B cell (primary cell): ENCODE measurements at regions not wholly inside any gene's neighbourhood (a gene's known extent, or its start where the extent isn't known, plus 50 kb on each side); places are given as distances from the start of the nearest gene placed in this dataset.
"Not testable (repeated sequence)": the region's sequence is repeated elsewhere in the genome, so short reads cannot be mapped to it uniquely, and the experiment has no call there.

Source experiments
- ATAC-seq: fragments of 200-7000 bp; cut with Tn5 transposase; one replicate; pipeline ENCODE4 v1.10.0; 2021; ENCODE audit warnings: low read depth, mild to moderate bottlenecking, moderate number of reproducible peaks, moderate library complexity
- CTCF ChIA-PET: fragments of 350-600 bp; sonication (Branson Sonifier 250); formaldehyde crosslinking; loops from one replicate; lab custom pipeline; 2021; ENCODE audit warnings: antibody characterized with exemption, inconsistent platforms; lab: Charles Lee
- POLR2A ChIA-PET: fragments of 350-600 bp; sonication (Branson Sonifier 250); formaldehyde crosslinking; loops from one replicate; lab custom pipeline; 2021; ENCODE audit warnings: antibody characterized with exemption; lab: Charles Lee
- DNase-seq: peaks from one replicate; pipeline ENCODE4 v3.0.0; 2013
- H2AFZ ChIP-seq: 2 replicates; pipeline ENCODE4 v1.6.1; 2012; ENCODE audit warnings: mild to moderate bottlenecking, low read depth, low read length; ENCODE audit not compliant: insufficient read depth, poor library complexity, severe bottlenecking
- H3K27ac ChIP-seq, 2 donors: 1 replicate in 1 of 2; 2 replicates in 1 of 2; pipeline ENCODE4 v1.5.1; 2012 to 2013; ENCODE audit warnings: low read length in 2 of 2, mild to moderate bottlenecking in 2 of 2, moderate library complexity in 1 of 2
- H3K27me3 ChIP-seq, 4 experiments: fragments of 200-600 bp in 1 of 4; sonication (generic) in 1 of 4; replicated peaks in 1 of 4; 1 replicate in 2 of 4; 2 replicates in 2 of 4; pipeline versions ENCODE4 v1.6.1 to v1.7.0; 2013 to 2016; ENCODE audit warnings: low read length in 3 of 4, mild to moderate bottlenecking in 2 of 4, mixed read lengths in 1 of 4, moderate library complexity in 1 of 4; ENCODE audit not compliant: insufficient read depth in 4 of 4, control insufficient read depth in 3 of 4; ENCODE audit errors: control extremely low read depth in 1 of 4
- H3K36me3 ChIP-seq, 2 experiments: replicated peaks in 1 of 2; 1 replicate in 1 of 2; 2 replicates in 1 of 2; pipeline versions ENCODE4 v1.6.1 to v1.7.1; 2013; ENCODE audit warnings: low read length in 1 of 2; ENCODE audit not compliant: insufficient read depth in 2 of 2, control insufficient read depth in 1 of 2; ENCODE audit errors: control extremely low read depth in 1 of 2, extremely low read depth in 1 of 2
- H3K4me1 ChIP-seq, 2 donors: fragments of 200-600 bp in 1 of 2; sonication (generic) in 1 of 2; 1 replicate in 1 of 2; 2 replicates in 1 of 2; pipeline versions ENCODE4 v1.5.1 to v1.6.1; 2013 to 2017; ENCODE audit warnings: low read length in 2 of 2; ENCODE audit not compliant: control insufficient read depth in 2 of 2, insufficient read depth in 2 of 2
- H3K4me2 ChIP-seq: replicated peaks from 2 replicates; pipeline ENCODE3; 2012; ENCODE audit warnings: mild to moderate bottlenecking, low read depth, low read length; ENCODE audit not compliant: poor library complexity, severe bottlenecking
- H3K4me3 ChIP-seq, 5 experiments: fragments of 200-600 bp in 1 of 5; sonication (generic) in 1 of 5; 1 replicate in 3 of 5; 2 replicates in 2 of 5; pipeline versions ENCODE4 v1.5.1 to v1.7.0; 2011 to 2016; ENCODE audit warnings: low read length in 4 of 5, mild to moderate bottlenecking in 4 of 5, low read depth in 2 of 5, control low read depth in 1 of 5, moderate library complexity in 1 of 5; ENCODE audit not compliant: insufficient read depth in 1 of 5; ENCODE audit errors: control extremely low read depth in 1 of 5, extremely low read depth in 1 of 5
- H3K79me2 ChIP-seq: fragments of 200-600 bp; sonication (generic); one replicate; pipeline ENCODE4 v1.6.0; 2016; ENCODE audit warnings: low read length; ENCODE audit not compliant: control insufficient read depth, insufficient read depth
- H3K9ac ChIP-seq: fragments of 200-600 bp; sonication (generic); 2 replicates; pipeline ENCODE4 v1.6.1; 2017; ENCODE audit warnings: mild to moderate bottlenecking, low read length, moderate library complexity
- H3K9me3 ChIP-seq, 3 donors: one replicate each; pipeline versions ENCODE4 v1.6.1 to v1.7.1; 2013; ENCODE audit warnings: low read length in 2 of 3; ENCODE audit not compliant: control insufficient read depth in 2 of 3, insufficient read depth in 1 of 3; ENCODE audit errors: control extremely low read depth in 1 of 3
- H4K20me1 ChIP-seq: 2 replicates; pipeline ENCODE4 v1.6.0; 2012; ENCODE audit warnings: mild to moderate bottlenecking, low read length; ENCODE audit not compliant: insufficient read depth, control insufficient read depth, poor library complexity, severe bottlenecking
- H3K27ac Mint-ChIP-seq: one replicate; pipeline ENCODE4 v1.8.0; 2021; ENCODE audit warnings: mixed read lengths
- H3K27me3 Mint-ChIP-seq: one replicate; pipeline ENCODE4 v1.8.0; 2021; ENCODE audit warnings: mixed read lengths
- H3K4me1 Mint-ChIP-seq: one replicate; pipeline ENCODE4 v1.8.0; 2021; ENCODE audit warnings: mixed read lengths
- H3K4me3 Mint-ChIP-seq: one replicate; pipeline ENCODE4 v1.8.0; 2021; ENCODE audit warnings: mixed read lengths
- H3K9me3 Mint-ChIP-seq: one replicate; pipeline ENCODE4 v1.8.0; 2022; ENCODE audit warnings: mixed read lengths; ENCODE audit not compliant: insufficient read depth
- EZH2 ChIP-seq: IDR thresholded peaks from 2 replicates; pipeline ENCODE4 v1.6.1; 2012; ENCODE audit warnings: borderline replicate concordance, low read depth, mild to moderate bottlenecking, moderate library complexity, low read length; ENCODE audit not compliant: insufficient read depth, poor library complexity, severe bottlenecking
- WGBS: methylation state at CpG from one replicate; pipeline ENCODE4 v1.1.5; 2013; ENCODE audit warnings: missing lambda C conversion rate; ENCODE audit not compliant: insufficient coverage; 5-methylcytosine and 5-hydroxymethylcytosine counted together
- intact Hi-C: fragments of 100-400 bp; cut with micrococcal nuclease; formaldehyde crosslinking; loops from one replicate; pipeline ENCODE4 v1.10.0; 2022
- TF ChIP-seq, protein P1 (sequence below): fragments of 200-600 bp; IDR thresholded peaks from one replicate; pipeline ENCODE4 v1.8.0; 2022; ENCODE audit warnings: antibody characterized with exemption, mild to moderate bottlenecking

DNA sequence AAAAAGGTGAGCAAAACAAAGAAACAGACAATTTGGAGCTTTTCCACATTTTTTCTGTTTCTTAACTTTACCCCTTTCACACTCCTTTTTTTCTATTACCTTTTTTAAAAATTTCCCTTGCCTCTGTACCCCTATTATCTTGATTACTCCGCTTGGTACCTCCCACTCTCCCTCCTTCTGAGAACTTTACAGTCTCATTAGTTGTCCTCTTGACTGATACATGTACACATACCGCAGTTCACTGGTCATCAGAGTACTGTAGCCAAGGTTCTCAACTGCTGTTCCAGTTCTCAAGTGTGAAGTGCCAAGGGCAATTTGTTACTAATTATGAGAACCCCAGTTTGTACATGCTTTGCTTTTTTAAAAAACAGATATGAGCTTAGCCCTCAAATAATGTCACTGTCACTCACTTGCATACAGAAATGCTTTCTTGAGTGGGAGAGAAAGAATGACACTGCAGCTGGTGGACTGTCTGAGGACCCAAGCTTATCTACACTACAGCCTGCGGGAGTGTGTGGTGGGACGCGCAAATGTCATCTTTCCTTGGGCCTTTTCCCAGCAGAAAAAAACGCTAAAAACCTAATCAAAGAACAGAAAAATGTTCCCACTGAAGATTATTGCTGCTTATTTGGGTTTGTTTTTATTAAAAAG is 160.8 kb downstream of the DISP1 start:
- H3K27ac ChIP-seq = no peak overlapping the region
- H3K4me3 ChIP-seq = no peak overlapping the region
- Mint-ChIP-seq H3K4me1 (peaks cover 2% of the 10 kb centered on the region), H3K27me3 (no peaks in the 10 kb centered on the region), H3K4me3 (no peak overlapping the region), H3K9me3 (no peaks in the 10 kb centered on the region), H3K27ac (no peak overlapping the region)
- no peaks in the 10 kb centered on the region for H3K79me2 ChIP-seq
- H3K36me3 ChIP-seq = peaks cover 0 to 3% of the 10 kb centered on the region in 2 experiments
- H3K27me3 ChIP-seq = no peaks in the 10 kb centered on the region
- ATAC-seq (no peak), DNase-seq (no peak)
- H4K20me1 ChIP-seq = no peaks in the 10 kb centered on the region
- WGBS = 90% methylated on average over 2 of the region's 6 CpGs
- no peak overlapping the region for H2AFZ ChIP-seq
- ChIA-PET CTCF (no interaction called here), POLR2A (no interaction called here)
- H3K4me2 ChIP-seq = no peak overlapping the region
- intact Hi-C loops = no loop called here
- H3K9me3 ChIP-seq = no peaks in the 10 kb centered on the region
- TF ChIP-seq, protein P1, sequence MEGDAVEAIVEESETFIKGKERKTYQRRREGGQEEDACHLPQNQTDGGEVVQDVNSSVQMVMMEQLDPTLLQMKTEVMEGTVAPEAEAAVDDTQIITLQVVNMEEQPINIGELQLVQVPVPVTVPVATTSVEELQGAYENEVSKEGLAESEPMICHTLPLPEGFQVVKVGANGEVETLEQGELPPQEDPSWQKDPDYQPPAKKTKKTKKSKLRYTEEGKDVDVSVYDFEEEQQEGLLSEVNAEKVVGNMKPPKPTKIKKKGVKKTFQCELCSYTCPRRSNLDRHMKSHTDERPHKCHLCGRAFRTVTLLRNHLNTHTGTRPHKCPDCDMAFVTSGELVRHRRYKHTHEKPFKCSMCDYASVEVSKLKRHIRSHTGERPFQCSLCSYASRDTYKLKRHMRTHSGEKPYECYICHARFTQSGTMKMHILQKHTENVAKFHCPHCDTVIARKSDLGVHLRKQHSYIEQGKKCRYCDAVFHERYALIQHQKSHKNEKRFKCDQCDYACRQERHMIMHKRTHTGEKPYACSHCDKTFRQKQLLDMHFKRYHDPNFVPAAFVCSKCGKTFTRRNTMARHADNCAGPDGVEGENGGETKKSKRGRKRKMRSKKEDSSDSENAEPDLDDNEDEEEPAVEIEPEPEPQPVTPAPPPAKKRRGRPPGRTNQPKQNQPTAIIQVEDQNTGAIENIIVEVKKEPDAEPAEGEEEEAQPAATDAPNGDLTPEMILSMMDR = no peak
- TF ChIP-seq EZH2 = no peak
- H3K9ac ChIP-seq = no peak overlapping the region
- H3K4me1 ChIP-seq = no peaks in the 10 kb centered on the region

DNA sequence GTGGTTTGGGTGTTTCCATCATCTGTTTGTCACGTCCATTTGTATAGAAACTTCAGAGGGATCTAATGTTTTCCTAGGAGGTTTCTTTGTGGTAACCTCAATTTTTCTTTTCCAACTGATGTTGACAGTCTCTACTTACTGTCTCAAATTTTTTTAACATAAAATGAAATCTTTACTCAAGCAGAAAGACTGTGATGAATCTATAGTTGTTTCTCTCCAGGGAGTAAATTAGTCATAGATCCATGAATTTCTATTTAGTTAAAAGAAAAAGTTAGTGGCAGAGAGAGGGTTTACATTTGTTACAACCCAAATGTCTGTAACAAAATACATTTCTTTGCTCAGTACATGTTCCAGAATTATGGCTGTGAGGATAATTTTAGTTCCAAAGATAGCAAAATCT is 161.6 kb downstream of the DISP1 start:
- Histone ChIP-seq H4K20me1 (no peaks in the 10 kb centered on the region), H3K9ac (no peak overlapping the region), H3K36me3 (peaks cover 0 to 3% of the 10 kb centered on the region in 2 experiments), H3K79me2 (no peaks in the 10 kb centered on the region), H3K27me3 (no peaks in the 10 kb centered on the region), H3K27ac (no peak overlapping the region), H2AFZ (no peak overlapping the region), H3K4me3 (no peak overlapping the region), H3K4me2 (no peak overlapping the region), H3K9me3 (no peaks in the 10 kb centered on the region), H3K4me1 (no peaks in the 10 kb centered on the region)
- no peaks in the 10 kb centered on the region for H3K27me3 Mint-ChIP-seq
- H3K4me3 Mint-ChIP-seq = no peak overlapping the region
- no peak for TF ChIP-seq EZH2
- TF ChIP-seq, protein P1 = no peak
- peaks cover 2% of the 10 kb centered on the region for H3K4me1 Mint-ChIP-seq
- DNase-seq = no peak
- CTCF ChIA-PET = no interaction called here
- ATAC-seq = no peak
- intact Hi-C loops = no loop called here
- no peaks in the 10 kb centered on the region for H3K9me3 Mint-ChIP-seq
- WGBS = no CpG with 5 or more reads among the region's 1 CpG
- no peak overlapping the region for H3K27ac Mint-ChIP-seq
- POLR2A ChIA-PET = no interaction called here

DNA sequence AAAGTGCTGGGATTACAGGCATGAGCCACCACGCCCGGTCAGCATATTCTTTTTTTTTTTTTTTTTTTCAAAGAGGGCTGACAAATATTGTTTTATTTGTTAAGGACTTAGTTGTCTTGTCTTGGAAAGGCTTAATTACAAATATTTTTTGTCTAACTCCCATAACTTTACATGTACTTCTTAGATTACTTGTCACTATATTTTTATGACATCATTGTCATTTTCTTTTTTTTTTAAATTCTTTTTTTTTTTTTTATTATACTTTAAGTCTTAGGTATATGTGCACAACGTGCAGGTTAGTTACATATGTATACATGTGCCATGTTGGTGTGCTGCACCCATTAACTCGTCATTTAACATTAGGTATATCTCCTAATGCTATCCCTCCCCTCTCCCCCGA is 162.5 kb downstream of the DISP1 start:
- POLR2A ChIA-PET, H3K4me3 ChIP-seq, intact Hi-C loops, H2AFZ ChIP-seq, H3K79me2 ChIP-seq, H3K27me3 ChIP-seq, H3K4me1 ChIP-seq, H3K4me2 ChIP-seq, H3K27ac ChIP-seq, H3K36me3 ChIP-seq, H3K27me3 Mint-ChIP-seq, H3K27ac Mint-ChIP-seq, H3K4me3 Mint-ChIP-seq, H3K9me3 Mint-ChIP-seq, ATAC-seq, H3K9ac ChIP-seq, H4K20me1 ChIP-seq, DNase-seq, H3K4me1 Mint-ChIP-seq, H3K9me3 ChIP-seq, CTCF ChIA-PET: not testable (repeated sequence)
- WGBS = no CpG with 5 or more reads among the region's 5 CpGs
